Thyroid gland (tissue), 4 donors: ENCODE measurements at regions not wholly inside any gene's neighbourhood (a gene's known extent, or its start where the extent isn't known, plus 50 kb on each side); places are given as distances from the start of the nearest gene placed in this dataset.

Source experiments
- CTCF ChIP-seq, 6 experiments: fragments of 200-600 bp in 3 of 6; fragments of 450-650 bp in 3 of 6; sonication (generic) in 3 of 6; IDR thresholded peaks; one replicate each; pipeline ENCODE4 v1.5.1; 2016 to 2019; ENCODE audit warnings: antibody characterized with exemption in 6 of 6, mild to moderate bottlenecking in 2 of 6, inconsistent platforms in 1 of 6, moderate library complexity in 1 of 6
- POLR2A ChIP-seq, 2 donors: fragments of 450-650 bp; IDR thresholded peaks; one replicate each; pipeline ENCODE4 v1.6.1; 2017; ENCODE audit warnings: antibody characterized with exemption in 2 of 2, mild to moderate bottlenecking in 2 of 2, moderate library complexity in 1 of 2

- TF ChIP-seq CTCF (IDR thresholded peaks at IDR 0.05) = no peak
- no peak for TF ChIP-seq POLR2A (IDR thresholded peaks at IDR 0.05)
Observed at GRCh38 chr12:127013197-127013596, 1253.8 kb upstream of the TMEM132C start.
